Thyroid gland (tissue), 4 donors: ENCODE measurements at regions not wholly inside any gene's neighbourhood (a gene's known extent, or its start where the extent isn't known, plus 50 kb on each side); places are given as distances from the start of the nearest gene placed in this dataset.

ENCODE experiments used
- POLR2A ChIP-seq, 2 donors: fragments of 450-650 bp; IDR thresholded peaks; one replicate each; pipeline ENCODE4 v1.6.1; 2017; ENCODE audit warnings: antibody characterized with exemption in 2 of 2, mild to moderate bottlenecking in 2 of 2, moderate library complexity in 1 of 2
- TF ChIP-seq, protein P1 (sequence below), 6 experiments: fragments of 200-600 bp in 3 of 6; fragments of 450-650 bp in 3 of 6; sonication (generic) in 3 of 6; IDR thresholded peaks; one replicate each; pipeline ENCODE4 v1.5.1; 2016 to 2019; ENCODE audit warnings: antibody characterized with exemption in 6 of 6, mild to moderate bottlenecking in 2 of 6, inconsistent platforms in 1 of 6, moderate library complexity in 1 of 6

DNA sequence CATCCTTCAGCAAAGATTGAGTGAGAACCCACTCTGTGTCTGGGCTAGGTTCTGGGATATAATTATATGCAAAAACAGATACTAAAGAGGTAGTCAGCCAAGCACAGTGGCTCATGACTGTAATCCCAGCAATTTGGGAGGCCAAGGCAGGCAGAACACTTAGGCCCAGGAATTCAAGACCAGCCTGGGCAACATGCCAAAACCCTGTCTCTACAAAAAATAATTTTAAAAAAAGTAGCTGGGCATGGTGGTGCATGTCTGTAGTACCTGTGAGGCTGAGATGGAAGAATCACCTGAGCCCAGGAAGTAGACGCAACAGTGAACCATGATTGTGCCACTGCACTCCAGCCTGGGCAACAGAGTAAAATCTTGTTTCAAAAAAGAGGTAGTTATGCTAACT lies 237.5 kb upstream of the HMGA2 start:
- TF ChIP-seq, protein P1, sequence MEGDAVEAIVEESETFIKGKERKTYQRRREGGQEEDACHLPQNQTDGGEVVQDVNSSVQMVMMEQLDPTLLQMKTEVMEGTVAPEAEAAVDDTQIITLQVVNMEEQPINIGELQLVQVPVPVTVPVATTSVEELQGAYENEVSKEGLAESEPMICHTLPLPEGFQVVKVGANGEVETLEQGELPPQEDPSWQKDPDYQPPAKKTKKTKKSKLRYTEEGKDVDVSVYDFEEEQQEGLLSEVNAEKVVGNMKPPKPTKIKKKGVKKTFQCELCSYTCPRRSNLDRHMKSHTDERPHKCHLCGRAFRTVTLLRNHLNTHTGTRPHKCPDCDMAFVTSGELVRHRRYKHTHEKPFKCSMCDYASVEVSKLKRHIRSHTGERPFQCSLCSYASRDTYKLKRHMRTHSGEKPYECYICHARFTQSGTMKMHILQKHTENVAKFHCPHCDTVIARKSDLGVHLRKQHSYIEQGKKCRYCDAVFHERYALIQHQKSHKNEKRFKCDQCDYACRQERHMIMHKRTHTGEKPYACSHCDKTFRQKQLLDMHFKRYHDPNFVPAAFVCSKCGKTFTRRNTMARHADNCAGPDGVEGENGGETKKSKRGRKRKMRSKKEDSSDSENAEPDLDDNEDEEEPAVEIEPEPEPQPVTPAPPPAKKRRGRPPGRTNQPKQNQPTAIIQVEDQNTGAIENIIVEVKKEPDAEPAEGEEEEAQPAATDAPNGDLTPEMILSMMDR (IDR thresholded peaks at IDR 0.05) = no peak
- no peak for TF ChIP-seq POLR2A (IDR thresholded peaks at IDR 0.05)
